H9 (cell line): ENCODE measurements at regions not wholly inside any gene's neighbourhood (a gene's known extent, or its start where the extent isn't known, plus 50 kb on each side); places are given as distances from the start of the nearest gene placed in this dataset.

Experiments
- DNase-seq: peaks from one replicate; pipeline ENCODE4 v3.0.0-alpha.2; 2017
- H2AFZ ChIP-seq: one replicate; pipeline ENCODE4 v1.6.1; 2013; ENCODE audit warnings: mild to moderate bottlenecking, low read length, control low read depth, moderate library complexity
- H2AK5ac ChIP-seq: 2 replicates; pipeline ENCODE4 v1.6.1; 2013; ENCODE audit warnings: low read length, control low read depth, mixed read lengths; ENCODE audit not compliant: insufficient read length
- H2BK120ac ChIP-seq: one replicate; pipeline ENCODE4 v1.6.1; 2013; ENCODE audit warnings: low read depth, mild to moderate bottlenecking, low read length, control low read depth, inconsistent platforms; ENCODE audit not compliant: poor library complexity, severe bottlenecking
- H2BK12ac ChIP-seq: 2 replicates; pipeline ENCODE4 v1.6.1; 2013; ENCODE audit warnings: low read length, control low read depth, mixed read lengths, low read depth; ENCODE audit not compliant: insufficient read length
- H2BK15ac ChIP-seq: 2 replicates; pipeline ENCODE4 v1.6.1; 2013; ENCODE audit warnings: low read depth, low read length, control low read depth
- H2BK20ac ChIP-seq: one replicate; pipeline ENCODE4 v1.6.1; 2013; ENCODE audit warnings: low read depth, mild to moderate bottlenecking, low read length, control low read depth, inconsistent platforms; ENCODE audit not compliant: poor library complexity, severe bottlenecking
- H2BK5ac ChIP-seq: 2 replicates; pipeline ENCODE4 v1.6.1; 2013; ENCODE audit warnings: low read length, control low read depth, mixed read lengths; ENCODE audit not compliant: insufficient read length
- H3K14ac ChIP-seq: 2 replicates; pipeline ENCODE4 v1.6.1; 2013; ENCODE audit warnings: low read length, control low read depth; ENCODE audit not compliant: insufficient read depth
- H3K18ac ChIP-seq: 2 replicates; pipeline ENCODE4 v1.6.1; 2013; ENCODE audit warnings: low read depth, mild to moderate bottlenecking, mixed read lengths, low read length, control low read depth; ENCODE audit not compliant: insufficient read length
- H3K23ac ChIP-seq: 2 replicates; pipeline ENCODE4 v1.6.1; 2013; ENCODE audit warnings: low read length, control low read depth, mixed read lengths, low read depth; ENCODE audit not compliant: insufficient read length
- H3K23me2 ChIP-seq: 2 replicates; pipeline ENCODE4 v1.6.1; 2013; ENCODE audit warnings: low read depth, mild to moderate bottlenecking, mixed read lengths, low read length, control low read depth; ENCODE audit not compliant: insufficient read length, poor library complexity, severe bottlenecking
- H3K27ac ChIP-seq: 2 replicates; pipeline ENCODE4 v1.5.1; 2013; ENCODE audit warnings: low read length, control low read depth, mixed read lengths, low read depth; ENCODE audit not compliant: insufficient read length
- H3K27me3 ChIP-seq: 2 replicates; pipeline ENCODE4 v1.6.1; 2013; ENCODE audit warnings: low read length, control low read depth, inconsistent platforms; ENCODE audit not compliant: insufficient read depth
- H3K4ac ChIP-seq: 2 replicates; pipeline ENCODE4 v1.6.1; 2013; ENCODE audit warnings: low read depth, mild to moderate bottlenecking, control low read depth, inconsistent platforms, low read length, moderate library complexity
- H3K4me1 ChIP-seq: 2 replicates; pipeline ENCODE4 v1.6.1; 2013; ENCODE audit warnings: low read length, control low read depth, inconsistent platforms; ENCODE audit not compliant: insufficient read depth
- H3K4me2 ChIP-seq: 2 replicates; pipeline ENCODE4 v1.6.1; 2013; ENCODE audit warnings: low read length, control low read depth, mixed read lengths; ENCODE audit not compliant: insufficient read length, insufficient read depth
- H3K56ac ChIP-seq: 2 replicates; pipeline ENCODE4 v1.6.1; 2013; ENCODE audit warnings: low read depth, mild to moderate bottlenecking, mixed read lengths, low read length, control low read depth; ENCODE audit not compliant: insufficient read length
- H3K79me1 ChIP-seq: 2 replicates; pipeline ENCODE4 v1.6.1; 2013; ENCODE audit warnings: low read depth, mild to moderate bottlenecking, moderate library complexity, low read length, control low read depth, inconsistent platforms; ENCODE audit not compliant: insufficient read depth, poor library complexity, severe bottlenecking
- H3K79me2 ChIP-seq: 2 replicates; pipeline ENCODE4 v1.6.1; 2013; ENCODE audit warnings: low read length, control low read depth, inconsistent platforms; ENCODE audit not compliant: insufficient read depth
- H3K9ac ChIP-seq: 2 replicates; pipeline ENCODE4 v1.6.1; 2013; ENCODE audit warnings: low read length, control low read depth, mixed read lengths; ENCODE audit not compliant: insufficient read length; ENCODE audit errors: extremely low read depth
- H3K9me3 ChIP-seq: one replicate; pipeline ENCODE4 v1.6.1; 2013; ENCODE audit warnings: low read depth, low read length, inconsistent platforms; ENCODE audit not compliant: control insufficient read depth
- H3T11ph ChIP-seq: one replicate; pipeline ENCODE4 v1.6.1; 2013; ENCODE audit warnings: mild to moderate bottlenecking, low read length, control low read depth, inconsistent platforms
- H4K20me1 ChIP-seq: one replicate; pipeline ENCODE4 v1.6.1; 2013; ENCODE audit not compliant: control insufficient read depth, insufficient read length, insufficient read depth
- H4K5ac ChIP-seq: 2 replicates; pipeline ENCODE4 v1.6.1; 2013; ENCODE audit warnings: low read depth, mild to moderate bottlenecking, mixed read lengths, low read length, control low read depth; ENCODE audit not compliant: insufficient read length
- H4K8ac ChIP-seq: replicated peaks from 2 replicates; pipeline ENCODE4 v1.6.1; 2013; ENCODE audit warnings: low read length, control low read depth, mixed read lengths, low read depth; ENCODE audit not compliant: insufficient read length
- H4K91ac ChIP-seq: 2 replicates; pipeline ENCODE4 v1.6.1; 2013; ENCODE audit warnings: low read depth, mild to moderate bottlenecking, moderate library complexity, mixed read lengths, low read length, control low read depth; ENCODE audit not compliant: insufficient read length
- H3K27ac Mint-ChIP-seq, 3 experiments: 2 replicates in 2 of 3; 3 replicates in 1 of 3; pipeline ENCODE4 v1.8.0; 2020 to 2021; ENCODE audit warnings: mixed read lengths in 3 of 3, mild to moderate bottlenecking in 1 of 3, moderate library complexity in 1 of 3
- H3K27me3 Mint-ChIP-seq: 2 replicates; pipeline ENCODE4 v1.8.0; 2021; ENCODE audit warnings: low read depth, mild to moderate bottlenecking, moderate library complexity, mixed read lengths
- H3K36me3 Mint-ChIP-seq, 3 experiments: 2 replicates in 2 of 3; 3 replicates in 1 of 3; pipeline ENCODE4 v1.8.0; 2020 to 2021; ENCODE audit warnings: low read depth in 3 of 3, mixed read lengths in 3 of 3; ENCODE audit not compliant: insufficient read depth in 1 of 3
- H3K4me1 Mint-ChIP-seq, 2 experiments: 2 replicates each; pipeline ENCODE4 v1.8.0; 2020; ENCODE audit warnings: mixed read lengths in 2 of 2
- H3K4me3 Mint-ChIP-seq, 2 experiments: 2 replicates in 1 of 2; 3 replicates in 1 of 2; pipeline ENCODE4 v1.8.0; 2020 to 2021; ENCODE audit warnings: mild to moderate bottlenecking in 2 of 2, mixed read lengths in 2 of 2, moderate library complexity in 1 of 2
- H3K9me3 Mint-ChIP-seq, 2 experiments: 2 replicates in 1 of 2; 3 replicates in 1 of 2; pipeline ENCODE4 v1.8.0; 2020; ENCODE audit warnings: mild to moderate bottlenecking in 2 of 2, mixed read lengths in 2 of 2, moderate library complexity in 1 of 2
- WGBS: extraction: QIAGEN DNeasy Blood & Tissue Kit; methylation state at CpG from one replicate; pipeline ENCODE4 v1.1.7; 2013; ENCODE audit warnings: missing lambda C conversion rate, low lambda C conversion rate, mixed read lengths; ENCODE audit not compliant: insufficient read length; ENCODE audit errors: extremely low coverage; 5-methylcytosine and 5-hydroxymethylcytosine counted together
- TF ChIP-seq, protein P1 (sequence below): fragments of 200-600 bp; sonication (generic); conservative IDR thresholded peaks from 3 replicates; pipeline ENCODE4 v1.8.0; 2021; ENCODE audit warnings: antibody characterized with exemption, mild to moderate bottlenecking

DNA sequence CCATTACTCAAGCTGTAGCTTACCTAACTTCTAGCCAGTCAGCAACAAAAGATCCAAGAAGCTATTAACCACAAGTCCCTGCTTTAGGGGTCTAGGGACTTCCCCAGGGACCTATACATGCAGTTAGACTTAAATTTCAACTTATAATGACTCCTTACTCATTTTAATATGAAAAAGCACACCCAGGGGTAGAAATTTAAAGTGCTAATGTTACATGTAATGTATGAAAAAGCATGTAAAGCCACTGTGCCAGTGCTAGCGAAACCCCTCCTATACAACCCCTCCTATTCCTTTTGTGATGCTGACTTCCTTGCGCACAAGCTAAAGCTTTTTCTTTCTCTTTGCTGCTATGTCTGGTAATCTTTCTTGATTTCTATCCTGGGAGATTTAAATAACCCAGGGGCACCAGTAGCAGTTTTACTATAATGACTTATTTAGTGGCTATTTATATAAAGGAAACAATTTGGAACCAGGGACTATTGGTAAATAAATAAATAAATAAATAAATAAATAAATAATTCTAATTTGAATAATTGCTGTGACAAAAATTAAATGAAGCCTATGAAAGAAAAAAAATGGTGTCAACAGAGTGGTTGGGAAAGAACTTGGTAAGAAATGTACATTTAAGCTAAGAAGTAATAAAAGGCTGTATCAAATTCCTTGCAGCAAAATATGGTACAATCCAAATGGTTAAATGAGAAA, 110.5 kb upstream of the MAGI2 start:
- no peak overlapping the region for H3T11ph ChIP-seq
- no peak overlapping the region for H3K14ac ChIP-seq
- H3K9me3 Mint-ChIP-seq: no peaks in the 10 kb centered on the region; a peak in 1 of 5 replicates
- H3K18ac ChIP-seq: no peak overlapping the region
- H3K4ac ChIP-seq: no peak overlapping the region
- H3K4me1 Mint-ChIP-seq: no peaks in the 10 kb centered on the region; a peak in 1 of 4 replicates
- no peaks in the 10 kb centered on the region for H3K4me1 ChIP-seq
- no peak overlapping the region for H2BK5ac ChIP-seq
- H3K79me1 ChIP-seq: no peaks in the 10 kb centered on the region
- no peak overlapping the region for H2BK20ac ChIP-seq
- H3K23me2 ChIP-seq: no peaks in the 10 kb centered on the region
- H4K20me1 ChIP-seq: no peaks in the 10 kb centered on the region
- no peaks in the 10 kb centered on the region for H3K9me3 ChIP-seq
- H3K56ac ChIP-seq: no peak overlapping the region
- TF ChIP-seq, protein P1, sequence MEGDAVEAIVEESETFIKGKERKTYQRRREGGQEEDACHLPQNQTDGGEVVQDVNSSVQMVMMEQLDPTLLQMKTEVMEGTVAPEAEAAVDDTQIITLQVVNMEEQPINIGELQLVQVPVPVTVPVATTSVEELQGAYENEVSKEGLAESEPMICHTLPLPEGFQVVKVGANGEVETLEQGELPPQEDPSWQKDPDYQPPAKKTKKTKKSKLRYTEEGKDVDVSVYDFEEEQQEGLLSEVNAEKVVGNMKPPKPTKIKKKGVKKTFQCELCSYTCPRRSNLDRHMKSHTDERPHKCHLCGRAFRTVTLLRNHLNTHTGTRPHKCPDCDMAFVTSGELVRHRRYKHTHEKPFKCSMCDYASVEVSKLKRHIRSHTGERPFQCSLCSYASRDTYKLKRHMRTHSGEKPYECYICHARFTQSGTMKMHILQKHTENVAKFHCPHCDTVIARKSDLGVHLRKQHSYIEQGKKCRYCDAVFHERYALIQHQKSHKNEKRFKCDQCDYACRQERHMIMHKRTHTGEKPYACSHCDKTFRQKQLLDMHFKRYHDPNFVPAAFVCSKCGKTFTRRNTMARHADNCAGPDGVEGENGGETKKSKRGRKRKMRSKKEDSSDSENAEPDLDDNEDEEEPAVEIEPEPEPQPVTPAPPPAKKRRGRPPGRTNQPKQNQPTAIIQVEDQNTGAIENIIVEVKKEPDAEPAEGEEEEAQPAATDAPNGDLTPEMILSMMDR: no peak
- no peak overlapping the region for H3K4me3 Mint-ChIP-seq
- H3K9ac ChIP-seq: no peak overlapping the region
- no peak overlapping the region for H4K8ac ChIP-seq
- DNase-seq: no peak
- no peak overlapping the region for H2BK120ac ChIP-seq
- no peaks in the 10 kb centered on the region for H3K27me3 ChIP-seq
- H3K27me3 Mint-ChIP-seq: no peaks in the 10 kb centered on the region
- H3K4me2 ChIP-seq: no peak overlapping the region
- H3K79me2 ChIP-seq: no peaks in the 10 kb centered on the region
- H2BK12ac ChIP-seq: no peak overlapping the region
- no peak overlapping the region for H3K27ac Mint-ChIP-seq
- no CpG with 5 or more reads among the region's 2 CpGs for WGBS
- no peaks in the 10 kb centered on the region; a peak in 1 of 7 replicates for H3K36me3 Mint-ChIP-seq
- H3K27ac ChIP-seq: no peak overlapping the region
- no peak overlapping the region for H4K91ac ChIP-seq
- no peak overlapping the region for H2AFZ ChIP-seq
- no peak overlapping the region for H3K23ac ChIP-seq
- H4K5ac ChIP-seq: no peak overlapping the region
- no peak overlapping the region for H2AK5ac ChIP-seq
- H2BK15ac ChIP-seq: no peak overlapping the region
